ENCODE measurements at regions not wholly inside any gene's neighbourhood (a gene's known extent, or its start where the extent isn't known, plus 50 kb on each side); places are given as distances from the start of the nearest gene placed in this dataset.

- Mint-ChIP-seq H3K4me3 (no peak overlapping the region), H3K27me3 (peaks cover 28% of the 10 kb centered on the region), H3K4me1 (no peaks in the 10 kb centered on the region), H3K36me3 (ENCODE audit: insufficient read depth) (no peaks in the 10 kb centered on the region), H3K27ac (ENCODE audit: low read depth) (no peak overlapping the region), H3K9me3 (no peaks in the 10 kb centered on the region)
- DNase-seq (ENCODE audit: low spot score in 2 of 2) (no peak), ATAC-seq (replicated peaks; ENCODE audit: extremely low read depth, poor library complexity, severe bottlenecking) (no peak)
Observed at GRCh38 chr11:95289378-95290101, 58.5 kb upstream of the SESN3 start.

- no peak overlapping the region for H3K27ac Mint-ChIP-seq (ENCODE audit: low read depth)
- peaks cover 24% of the 10 kb centered on the region for H3K27me3 Mint-ChIP-seq
- H3K4me3 Mint-ChIP-seq: no peak overlapping the region
- no peaks in the 10 kb centered on the region for H3K9me3 Mint-ChIP-seq
- H3K36me3 Mint-ChIP-seq (ENCODE audit: insufficient read depth): no peaks in the 10 kb centered on the region
- H3K4me1 Mint-ChIP-seq: no peaks in the 10 kb centered on the region
- DNase-seq (ENCODE audit: low spot score in 2 of 2) (no peak), ATAC-seq (replicated peaks; ENCODE audit: extremely low read depth, poor library complexity, severe bottlenecking) (no peak)
Observed at GRCh38 chr11:95284057-95285052, 53.4 kb upstream of the SESN3 start.

- Mint-ChIP-seq H3K27me3 (peaks cover 22% of the 10 kb centered on the region), H3K27ac (ENCODE audit: low read depth) (no peak overlapping the region), H3K4me1 (no peaks in the 10 kb centered on the region), H3K4me3 (no peak overlapping the region), H3K36me3 (ENCODE audit: insufficient read depth) (no peaks in the 10 kb centered on the region), H3K9me3 (no peaks in the 10 kb centered on the region)
- DNase-seq (ENCODE audit: low spot score in 2 of 2) (no peak), ATAC-seq (replicated peaks; ENCODE audit: extremely low read depth, poor library complexity, severe bottlenecking) (no peak)
Observed at GRCh38 chr11:95283650-95284049, 52.6 kb upstream of the SESN3 start.

GRCh38 chr11:95283146-95283545, 52.1 kb upstream of the SESN3 start:
- Mint-ChIP-seq H3K9me3 (no peaks in the 10 kb centered on the region), H3K27ac (ENCODE audit: low read depth) (no peak overlapping the region), H3K4me3 (no peak overlapping the region), H3K27me3 (peaks cover 26% of the 10 kb centered on the region), H3K36me3 (ENCODE audit: insufficient read depth) (no peaks in the 10 kb centered on the region), H3K4me1 (no peaks in the 10 kb centered on the region)
- no peak for ATAC-seq (replicated peaks; ENCODE audit: extremely low read depth, poor library complexity, severe bottlenecking)
- no peak for DNase-seq (ENCODE audit: low spot score in 2 of 2)

GRCh38 chr11:95282291-95282751, 51.3 kb upstream of the SESN3 start:
- Mint-ChIP-seq H3K27ac (ENCODE audit: low read depth) (no peak overlapping the region), H3K36me3 (ENCODE audit: insufficient read depth) (no peaks in the 10 kb centered on the region), H3K9me3 (no peaks in the 10 kb centered on the region), H3K4me3 (no peak overlapping the region), H3K4me1 (no peaks in the 10 kb centered on the region), H3K27me3 (peaks cover 31% of the 10 kb centered on the region)
- ATAC-seq (replicated peaks; ENCODE audit: extremely low read depth, poor library complexity, severe bottlenecking) (no peak), DNase-seq (ENCODE audit: low spot score in 2 of 2) (no peak)

Data from central memory CD8-positive, alpha-beta T cell (primary cell).